ENCODE measurements at regions not wholly inside any gene's neighbourhood (a gene's known extent, or its start where the extent isn't known, plus 50 kb on each side); places are given as distances from the start of the nearest gene placed in this dataset.
"Not testable (repeated sequence)": the region's sequence is repeated elsewhere in the genome, so short reads cannot be mapped to it uniquely, and the experiment has no call there.

GRCh38 chr7:41567731-41568114, 135.2 kb downstream of the INHBA start:
- TF ChIP-seq CTCF (IDR thresholded peaks at IDR 0.05; ENCODE audit: control insufficient read depth, insufficient read depth, low read depth, low read length, missing control alignments): no peak
- H3K4me3 ChIP-seq (ENCODE audit: control insufficient read depth, low read depth, low read length): no peak overlapping the region
- DNase-seq (ENCODE audit: low read depth): no peak

- no peak overlapping the region for H3K4me3 ChIP-seq (ENCODE audit: control insufficient read depth, low read depth, low read length)
- DNase-seq (ENCODE audit: low read depth): no peak
- TF ChIP-seq CTCF (IDR thresholded peaks at IDR 0.05; ENCODE audit: control insufficient read depth, insufficient read depth, low read depth, low read length, missing control alignments): no peak
These were observed 135.7 kb downstream of the INHBA start for GRCh38 chr7:41567031-41567730.

- no peak for TF ChIP-seq CTCF (IDR thresholded peaks at IDR 0.05; ENCODE audit: control insufficient read depth, insufficient read depth, low read depth, low read length, missing control alignments)
- DNase-seq (ENCODE audit: low read depth): no peak
- H3K4me3 ChIP-seq (ENCODE audit: control insufficient read depth, low read depth, low read length): no peak overlapping the region
These were observed 136.3 kb downstream of the INHBA start for GRCh38 chr7:41566581-41566980.

- DNase-seq (ENCODE audit: low read depth): no peak
- H3K4me3 ChIP-seq (ENCODE audit: control insufficient read depth, low read depth, low read length): no peak overlapping the region
- no peak for TF ChIP-seq CTCF (IDR thresholded peaks at IDR 0.05; ENCODE audit: control insufficient read depth, insufficient read depth, low read depth, low read length, missing control alignments)
These were observed 137.2 kb downstream of the INHBA start for GRCh38 chr7:41565655-41566054.

GRCh38 chr7:41559426-41559825, 143.5 kb downstream of the INHBA start:
- TF ChIP-seq CTCF (IDR thresholded peaks at IDR 0.05; ENCODE audit: control insufficient read depth, insufficient read depth, low read depth, low read length, missing control alignments): no peak
- no peak for DNase-seq (ENCODE audit: low read depth)
- H3K4me3 ChIP-seq (ENCODE audit: control insufficient read depth, low read depth, low read length): no peak overlapping the region

- H3K4me3 ChIP-seq (ENCODE audit: control insufficient read depth, low read depth, low read length): no peak overlapping the region
- TF ChIP-seq CTCF (IDR thresholded peaks at IDR 0.05; ENCODE audit: control insufficient read depth, insufficient read depth, low read depth, low read length, missing control alignments): no peak
- no peak for DNase-seq (ENCODE audit: low read depth)
These were observed 148.4 kb downstream of the INHBA start for GRCh38 chr7:41554481-41554880.

- not testable (repeated sequence) for DNase-seq (ENCODE audit: low read depth); H3K4me3 ChIP-seq (ENCODE audit: control insufficient read depth, low read depth, low read length)
These were observed 152.8 kb downstream of the INHBA start for GRCh38 chr7:41550046-41550445.

Measured in AG09309 (cell line).